Fibroblast of lung (primary cell): ENCODE measurements at regions not wholly inside any gene's neighbourhood (a gene's known extent, or its start where the extent isn't known, plus 50 kb on each side); places are given as distances from the start of the nearest gene placed in this dataset.

ENCODE experiments used
- DNase-seq, 2 donors: peaks; one replicate each; pipeline versions ENCODE4 v3.0.0 to v3.0.0-alpha.2; 2010; ENCODE audit warnings: low read depth in 2 of 2
- H2AFZ ChIP-seq: 2 replicates; pipeline ENCODE4 v1.5.1; 2012; ENCODE audit warnings: low read length, control low read depth, inconsistent platforms
- H3K27ac ChIP-seq: 2 replicates; pipeline ENCODE4 v1.5.1; 2011; ENCODE audit warnings: low read length, control low read depth; ENCODE audit not compliant: insufficient read depth
- H3K27me3 ChIP-seq: 2 replicates; pipeline ENCODE4 v1.5.1; 2011; ENCODE audit warnings: mild to moderate bottlenecking, low read length; ENCODE audit not compliant: control insufficient read depth, insufficient read depth
- H3K36me3 ChIP-seq: 2 replicates; pipeline ENCODE4 v1.5.1; 2011; ENCODE audit warnings: low read length; ENCODE audit not compliant: control insufficient read depth, insufficient read depth
- H3K4me1 ChIP-seq: 2 replicates; pipeline ENCODE4 v1.5.1; 2011; ENCODE audit warnings: low read length; ENCODE audit not compliant: control insufficient read depth, insufficient read depth; ENCODE audit errors: extremely low read depth
- H3K4me2 ChIP-seq: 2 replicates; pipeline ENCODE4 v1.5.1; 2011; ENCODE audit warnings: low read length, control low read depth; ENCODE audit not compliant: insufficient read depth; ENCODE audit errors: extremely low read depth
- H3K4me3 ChIP-seq, 4 experiments: fragments of 200-600 bp in 1 of 4; sonication (generic) in 1 of 4; replicated peaks in 1 of 4; 2 replicates each; pipeline ENCODE4 v1.5.1; 2011 to 2016; ENCODE audit warnings: low read length in 4 of 4, low read depth in 3 of 4, mild to moderate bottlenecking in 3 of 4, control low read depth in 2 of 4, inconsistent platforms in 1 of 4, mixed read lengths in 1 of 4; ENCODE audit not compliant: insufficient read depth in 1 of 4; ENCODE audit errors: control extremely low read depth in 1 of 4
- H3K79me2 ChIP-seq: 2 replicates; pipeline ENCODE4 v1.5.1; 2012; ENCODE audit warnings: mild to moderate bottlenecking, low read length, inconsistent platforms; ENCODE audit not compliant: control insufficient read depth, insufficient read depth
- H3K9ac ChIP-seq: 2 replicates; pipeline ENCODE4 v1.5.1; 2011; ENCODE audit warnings: mild to moderate bottlenecking, low read length, control low read depth; ENCODE audit not compliant: insufficient read depth
- H3K9me3 ChIP-seq: 2 replicates; pipeline ENCODE4 v1.5.1; 2012; ENCODE audit warnings: low read depth, low read length; ENCODE audit not compliant: control insufficient read depth, insufficient read depth
- H4K20me1 ChIP-seq: 2 replicates; pipeline ENCODE4 v1.5.1; 2011; ENCODE audit warnings: low read length; ENCODE audit not compliant: control insufficient read depth, insufficient read depth; ENCODE audit errors: extremely low read depth
- EZH2 ChIP-seq: IDR thresholded peaks from 2 replicates; pipeline ENCODE4 v1.5.1; 2012; ENCODE audit warnings: low read length, control low read depth, mild to moderate bottlenecking; ENCODE audit errors: missing control alignments
- TF ChIP-seq, protein P1 (sequence below), 2 donors: IDR thresholded peaks in 1 of 2; conservative IDR thresholded peaks in 1 of 2; 1 replicate in 1 of 2; 2 replicates in 1 of 2; pipeline ENCODE4 v1.5.1; 2011 to 2012; ENCODE audit warnings: low read length in 2 of 2, control low read depth in 1 of 2, inconsistent platforms in 1 of 2, low read depth in 1 of 2, mild to moderate bottlenecking in 1 of 2

DNA sequence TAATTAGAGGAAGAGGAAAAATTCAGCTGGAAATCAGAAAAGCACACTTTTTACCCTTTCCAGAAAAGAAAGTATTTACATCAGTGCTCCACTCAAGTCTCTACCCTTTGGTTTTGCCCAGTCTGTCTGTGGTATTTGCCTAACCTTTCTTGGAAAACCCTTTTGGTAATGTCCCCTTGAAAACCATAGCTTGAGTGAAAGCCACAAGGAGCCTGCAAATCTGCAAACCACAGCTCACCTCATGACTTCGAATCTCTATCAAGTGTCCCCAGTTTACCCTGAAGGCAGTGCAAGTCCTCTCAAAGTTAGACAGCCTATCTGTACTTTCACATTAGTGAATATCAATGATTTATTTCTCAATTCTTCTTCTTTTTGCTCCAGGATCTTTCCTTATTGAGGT, 162.1 kb upstream of the TSLP start:
- Histone ChIP-seq H2AFZ (no peak overlapping the region), H3K4me1 (peaks cover 6% of the 10 kb centered on the region)
- peak in 1 of 2 donors; percentile 52 for DNase-seq

DNA sequence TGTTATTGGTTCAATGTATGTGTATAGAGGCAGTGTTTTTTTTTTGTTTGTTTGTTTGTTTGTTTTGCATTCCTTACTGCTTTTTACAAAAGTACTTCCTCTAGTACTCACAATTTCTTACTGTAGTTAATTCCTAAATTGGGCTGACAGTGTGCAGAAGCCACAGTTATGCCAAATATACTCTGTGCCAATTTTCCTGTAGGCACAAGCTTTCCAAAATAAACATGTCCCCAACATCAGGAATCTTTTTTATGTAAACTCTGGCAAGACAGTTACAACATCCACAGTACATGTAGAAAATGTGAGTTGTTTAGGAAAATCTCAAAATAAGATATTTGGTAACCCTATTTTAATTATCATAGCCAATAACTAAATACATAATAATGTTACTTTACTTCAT, 161.6 kb upstream of the TSLP start:
- no peak overlapping the region for H2AFZ ChIP-seq
- H3K4me1 ChIP-seq = peaks cover 6% of the 10 kb centered on the region
- TF ChIP-seq, protein P1, sequence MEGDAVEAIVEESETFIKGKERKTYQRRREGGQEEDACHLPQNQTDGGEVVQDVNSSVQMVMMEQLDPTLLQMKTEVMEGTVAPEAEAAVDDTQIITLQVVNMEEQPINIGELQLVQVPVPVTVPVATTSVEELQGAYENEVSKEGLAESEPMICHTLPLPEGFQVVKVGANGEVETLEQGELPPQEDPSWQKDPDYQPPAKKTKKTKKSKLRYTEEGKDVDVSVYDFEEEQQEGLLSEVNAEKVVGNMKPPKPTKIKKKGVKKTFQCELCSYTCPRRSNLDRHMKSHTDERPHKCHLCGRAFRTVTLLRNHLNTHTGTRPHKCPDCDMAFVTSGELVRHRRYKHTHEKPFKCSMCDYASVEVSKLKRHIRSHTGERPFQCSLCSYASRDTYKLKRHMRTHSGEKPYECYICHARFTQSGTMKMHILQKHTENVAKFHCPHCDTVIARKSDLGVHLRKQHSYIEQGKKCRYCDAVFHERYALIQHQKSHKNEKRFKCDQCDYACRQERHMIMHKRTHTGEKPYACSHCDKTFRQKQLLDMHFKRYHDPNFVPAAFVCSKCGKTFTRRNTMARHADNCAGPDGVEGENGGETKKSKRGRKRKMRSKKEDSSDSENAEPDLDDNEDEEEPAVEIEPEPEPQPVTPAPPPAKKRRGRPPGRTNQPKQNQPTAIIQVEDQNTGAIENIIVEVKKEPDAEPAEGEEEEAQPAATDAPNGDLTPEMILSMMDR (conservative IDR thresholded peaks at IDR 0.05 in 1 of 2, IDR thresholded peaks at IDR 0.05 in 1 of 2; ENCODE audit: low read depth in 1 of 2, low read length in 2 of 2) = no peak
- TF ChIP-seq EZH2 = no peak
- no peaks in the 10 kb centered on the region for H3K36me3 ChIP-seq
- no peak overlapping the region for H3K4me3 ChIP-seq
- peak overlapping the region; percentile 23 for H3K4me2 ChIP-seq
- H3K27me3 ChIP-seq = no peaks in the 10 kb centered on the region
- H3K9ac ChIP-seq = no peak overlapping the region
- no peaks in the 10 kb centered on the region for H3K79me2 ChIP-seq
- H4K20me1 ChIP-seq = no peaks in the 10 kb centered on the region
- no peaks in the 10 kb centered on the region for H3K9me3 ChIP-seq
- no peak overlapping the region for H3K27ac ChIP-seq
- DNase-seq = peak; percentile 87 to 90

More for the DNA sequence above, 162.1 kb upstream of the TSLP start:
- Histone ChIP-seq H3K27ac (no peak overlapping the region), H3K9ac (no peak overlapping the region), H3K4me3 (no peak overlapping the region), H3K4me2 (no peak overlapping the region), H3K27me3 (no peaks in the 10 kb centered on the region), H3K36me3 (no peaks in the 10 kb centered on the region), H3K9me3 (no peaks in the 10 kb centered on the region), H4K20me1 (no peaks in the 10 kb centered on the region), H3K79me2 (no peaks in the 10 kb centered on the region)
- TF ChIP-seq EZH2 = no peak
- TF ChIP-seq, protein P1 (conservative IDR thresholded peaks at IDR 0.05 in 1 of 2, IDR thresholded peaks at IDR 0.05 in 1 of 2; ENCODE audit: low read depth in 1 of 2, low read length in 2 of 2) = no peak

DNA sequence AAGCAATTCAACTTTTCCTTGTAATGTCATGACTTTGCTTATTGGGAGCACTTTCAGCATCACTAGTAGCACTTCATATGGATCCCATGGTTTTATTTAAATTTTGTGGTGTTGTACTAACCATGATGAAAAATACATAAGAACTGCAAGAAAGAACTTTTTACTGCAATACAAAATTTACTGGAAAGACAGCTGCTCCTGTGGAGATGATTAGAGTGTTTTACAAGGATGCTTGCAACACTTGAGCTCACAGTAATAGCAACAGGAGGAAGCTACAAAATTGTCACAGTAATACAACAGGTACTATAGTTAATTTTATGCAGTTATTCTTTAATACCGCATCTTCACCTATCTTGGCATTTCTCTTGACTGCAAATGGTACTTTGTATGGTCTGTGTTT, 158.3 kb upstream of the TSLP start:
- DNase-seq = no peak
- Histone ChIP-seq H4K20me1 (no peaks in the 10 kb centered on the region), H3K4me1 (peaks cover 23% of the 10 kb centered on the region), H3K9me3 (no peaks in the 10 kb centered on the region), H3K27me3 (no peaks in the 10 kb centered on the region), H3K4me3 (no peak overlapping the region), H3K4me2 (no peak overlapping the region), H3K9ac (no peak overlapping the region), H3K27ac (no peak overlapping the region), H2AFZ (no peak overlapping the region), H3K36me3 (no peaks in the 10 kb centered on the region), H3K79me2 (no peaks in the 10 kb centered on the region)
- TF ChIP-seq EZH2 = no peak
- TF ChIP-seq, protein P1 (conservative IDR thresholded peaks at IDR 0.05 in 1 of 2, IDR thresholded peaks at IDR 0.05 in 1 of 2; ENCODE audit: low read depth in 1 of 2, low read length in 2 of 2) = no peak
